Activated naive CD4-positive, alpha-beta T cell (primary cell): ENCODE measurements at regions not wholly inside any gene's neighbourhood (a gene's known extent, or its start where the extent isn't known, plus 50 kb on each side); places are given as distances from the start of the nearest gene placed in this dataset.

ENCODE experiments used
- DNase-seq, 4 experiments: peaks; one replicate each; lab custom pipeline; 2025; lab: John Stamatoyannopoulos, UW

- DNase-seq: no peak
These were observed 66.4 kb upstream of the DUSP22 start for GRCh38 chr6:225907-226306.

- no peak for DNase-seq
These were observed 65.7 kb upstream of the DUSP22 start for GRCh38 chr6:226516-227073.

GRCh38 chr6:227074-227782 lies 65.1 kb upstream of the DUSP22 start:
- no peak for DNase-seq

GRCh38 chr6:227812-228338 lies 64.4 kb upstream of the DUSP22 start:
- no peak for DNase-seq

GRCh38 chr6:228881-229651 lies 63.2 kb upstream of the DUSP22 start:
- DNase-seq: no peak

GRCh38 chr6:231779-232178 lies 60.5 kb upstream of the DUSP22 start:
- DNase-seq: no peak

- no peak for DNase-seq
These were observed 59.2 kb upstream of the DUSP22 start for GRCh38 chr6:232982-233640.

GRCh38 chr6:234706-235372 lies 57.4 kb upstream of the DUSP22 start:
- no peak for DNase-seq

- DNase-seq: no peak
These were observed 56.4 kb upstream of the DUSP22 start for GRCh38 chr6:235763-236360.

GRCh38 chr6:236519-236918 lies 55.8 kb upstream of the DUSP22 start:
- no peak for DNase-seq

GRCh38 chr6:240151-240550 lies 52.1 kb upstream of the DUSP22 start:
- no peak for DNase-seq

- DNase-seq: no peak
These were observed 50.9 kb upstream of the DUSP22 start for GRCh38 chr6:241336-241865.
